Tibial artery (tissue), 4 donors: ENCODE measurements at regions not wholly inside any gene's neighbourhood (a gene's known extent, or its start where the extent isn't known, plus 50 kb on each side); places are given as distances from the start of the nearest gene placed in this dataset.

ENCODE experiments used
- DNase-seq, 2 donors: peaks; one replicate each; pipeline ENCODE4 v3.0.0-alpha.2; 2019
- H3K27ac ChIP-seq, 2 donors: fragments of 200-600 bp; sonication (generic) in 1 of 2; 1 replicate in 1 of 2; 2 replicates in 1 of 2; pipeline ENCODE4 v1.5.1; 2018 to 2019; ENCODE audit warnings: mild to moderate bottlenecking in 1 of 2
- H3K27me3 ChIP-seq, 2 donors: fragments of 200-600 bp; sonication (generic) in 1 of 2; one replicate each; pipeline versions ENCODE4 v1.5.1 to v1.6.0; 2016 to 2019
- H3K36me3 ChIP-seq, 3 donors: fragments of 200-600 bp; sonication (generic) in 2 of 3; one replicate each; pipeline ENCODE4 v1.5.1; 2016 to 2019; ENCODE audit warnings: mild to moderate bottlenecking in 2 of 3
- H3K4me1 ChIP-seq, 4 donors: fragments of 200-600 bp; sonication (generic) in 2 of 4; 1 replicate in 3 of 4; 2 replicates in 1 of 4; pipeline ENCODE4 v1.5.1; 2016 to 2019
- H3K4me3 ChIP-seq, 2 donors: fragments of 200-600 bp; sonication (generic) in 1 of 2; 1 replicate in 1 of 2; 2 replicates in 1 of 2; pipeline ENCODE4 v1.5.1; 2018 to 2019; ENCODE audit warnings: mild to moderate bottlenecking in 2 of 2
- H3K9me3 ChIP-seq, 3 donors: fragments of 200-600 bp; sonication (generic) in 1 of 3; one replicate each; pipeline ENCODE4 v1.5.1; 2016 to 2019
- intact Hi-C: fragments of 100-400 bp; cut with DNase I; formaldehyde crosslinking; loops from one replicate; pipeline ENCODE4 v1.15.0; 2023; ENCODE audit warnings: low total_unique reads
- TF ChIP-seq, protein P1 (sequence below), 2 experiments: fragments of 200-600 bp in 1 of 2; fragments of 450-650 bp in 1 of 2; IDR thresholded peaks; one replicate each; pipeline ENCODE4 v1.5.1; 2017 to 2019; ENCODE audit warnings: antibody characterized with exemption in 2 of 2, mild to moderate bottlenecking in 1 of 2, moderate library complexity in 1 of 2

DNA sequence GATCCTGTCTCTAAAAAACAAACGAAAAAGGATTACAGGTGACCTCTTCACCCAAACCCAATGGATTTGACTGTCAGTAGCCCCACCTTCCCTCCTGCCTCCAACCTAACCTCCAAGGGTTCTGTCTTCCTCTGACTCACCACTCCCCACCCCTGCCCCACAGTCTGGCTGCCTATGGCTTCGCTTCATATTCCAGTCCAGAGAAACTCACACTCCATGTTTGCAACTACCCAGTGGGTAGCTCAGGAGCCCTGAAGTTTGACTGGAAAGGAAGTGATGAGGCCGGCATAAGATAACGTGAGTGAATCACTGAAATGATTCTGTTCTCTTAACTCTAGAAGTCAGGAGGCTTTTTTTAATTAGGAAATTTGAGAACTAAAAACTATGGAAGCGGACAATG, 303.9 kb downstream of the FOXO1 start:
- Histone ChIP-seq H3K27ac (no peak overlapping the region), H3K36me3 (no peaks in the 10 kb centered on the region), H3K9me3 (no peaks in the 10 kb centered on the region), H3K27me3 (no peaks in the 10 kb centered on the region), H3K4me1 (no peaks in the 10 kb centered on the region), H3K4me3 (no peak overlapping the region)
- DNase-seq, result no peak
- TF ChIP-seq, protein P1, sequence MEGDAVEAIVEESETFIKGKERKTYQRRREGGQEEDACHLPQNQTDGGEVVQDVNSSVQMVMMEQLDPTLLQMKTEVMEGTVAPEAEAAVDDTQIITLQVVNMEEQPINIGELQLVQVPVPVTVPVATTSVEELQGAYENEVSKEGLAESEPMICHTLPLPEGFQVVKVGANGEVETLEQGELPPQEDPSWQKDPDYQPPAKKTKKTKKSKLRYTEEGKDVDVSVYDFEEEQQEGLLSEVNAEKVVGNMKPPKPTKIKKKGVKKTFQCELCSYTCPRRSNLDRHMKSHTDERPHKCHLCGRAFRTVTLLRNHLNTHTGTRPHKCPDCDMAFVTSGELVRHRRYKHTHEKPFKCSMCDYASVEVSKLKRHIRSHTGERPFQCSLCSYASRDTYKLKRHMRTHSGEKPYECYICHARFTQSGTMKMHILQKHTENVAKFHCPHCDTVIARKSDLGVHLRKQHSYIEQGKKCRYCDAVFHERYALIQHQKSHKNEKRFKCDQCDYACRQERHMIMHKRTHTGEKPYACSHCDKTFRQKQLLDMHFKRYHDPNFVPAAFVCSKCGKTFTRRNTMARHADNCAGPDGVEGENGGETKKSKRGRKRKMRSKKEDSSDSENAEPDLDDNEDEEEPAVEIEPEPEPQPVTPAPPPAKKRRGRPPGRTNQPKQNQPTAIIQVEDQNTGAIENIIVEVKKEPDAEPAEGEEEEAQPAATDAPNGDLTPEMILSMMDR (IDR thresholded peaks at IDR 0.05), result no peak
- intact Hi-C loops, result no loop called here

DNA sequence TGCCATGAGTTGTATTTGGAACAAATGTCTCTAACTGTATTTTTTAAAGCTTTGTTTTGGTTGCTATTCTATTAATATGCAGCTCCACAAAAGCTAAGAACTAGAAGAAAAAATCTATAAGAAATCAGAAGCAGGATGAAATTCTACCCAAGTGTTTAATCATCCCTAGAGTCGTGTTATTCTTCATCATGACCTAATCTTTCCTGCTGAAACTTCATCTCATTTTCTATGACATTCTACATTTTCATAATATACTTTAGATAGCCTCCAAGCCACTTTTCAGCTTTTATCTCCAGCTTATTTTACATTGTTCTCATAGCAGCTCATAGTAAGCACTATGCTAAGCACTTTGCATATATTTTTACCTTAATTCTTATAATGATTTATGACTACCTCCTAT, 302.8 kb downstream of the FOXO1 start:
- H3K4me1 ChIP-seq, result no peaks in the 10 kb centered on the region
- DNase-seq, result no peak
- no peaks in the 10 kb centered on the region for H3K36me3 ChIP-seq
- no peaks in the 10 kb centered on the region for H3K27me3 ChIP-seq
- no peak overlapping the region for H3K27ac ChIP-seq
- no peak overlapping the region for H3K4me3 ChIP-seq
- intact Hi-C loops, result no loop called here
- H3K9me3 ChIP-seq, result no peaks in the 10 kb centered on the region
- TF ChIP-seq, protein P1 (IDR thresholded peaks at IDR 0.05), result no peak

DNA sequence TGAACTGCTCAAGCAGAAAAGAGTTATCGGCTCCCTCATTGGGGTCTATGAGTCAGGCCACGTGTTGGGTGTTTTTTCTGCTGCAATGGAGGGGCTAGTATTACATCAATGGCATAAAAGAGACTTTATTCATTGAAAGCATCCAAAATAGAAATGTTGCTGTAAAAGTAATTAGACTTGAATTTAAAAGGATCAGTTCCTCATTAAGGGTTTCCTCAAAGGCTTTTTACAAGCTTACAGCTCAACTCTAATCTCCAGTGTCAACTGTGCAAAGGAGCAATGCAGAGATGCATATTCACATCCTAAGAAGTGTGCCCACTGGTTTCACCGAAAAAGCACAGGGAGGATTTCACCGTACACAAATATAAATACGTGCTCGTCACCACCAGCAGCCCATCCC, 300.3 kb downstream of the FOXO1 start:
- Histone ChIP-seq H3K36me3 (no peaks in the 10 kb centered on the region), H3K27ac (no peak overlapping the region), H3K9me3 (no peaks in the 10 kb centered on the region), H3K4me1 (no peaks in the 10 kb centered on the region), H3K27me3 (no peaks in the 10 kb centered on the region), H3K4me3 (no peak overlapping the region)
- intact Hi-C loops, result no loop called here
- no peak for DNase-seq
- TF ChIP-seq, protein P1 (IDR thresholded peaks at IDR 0.05), result no peak

DNA sequence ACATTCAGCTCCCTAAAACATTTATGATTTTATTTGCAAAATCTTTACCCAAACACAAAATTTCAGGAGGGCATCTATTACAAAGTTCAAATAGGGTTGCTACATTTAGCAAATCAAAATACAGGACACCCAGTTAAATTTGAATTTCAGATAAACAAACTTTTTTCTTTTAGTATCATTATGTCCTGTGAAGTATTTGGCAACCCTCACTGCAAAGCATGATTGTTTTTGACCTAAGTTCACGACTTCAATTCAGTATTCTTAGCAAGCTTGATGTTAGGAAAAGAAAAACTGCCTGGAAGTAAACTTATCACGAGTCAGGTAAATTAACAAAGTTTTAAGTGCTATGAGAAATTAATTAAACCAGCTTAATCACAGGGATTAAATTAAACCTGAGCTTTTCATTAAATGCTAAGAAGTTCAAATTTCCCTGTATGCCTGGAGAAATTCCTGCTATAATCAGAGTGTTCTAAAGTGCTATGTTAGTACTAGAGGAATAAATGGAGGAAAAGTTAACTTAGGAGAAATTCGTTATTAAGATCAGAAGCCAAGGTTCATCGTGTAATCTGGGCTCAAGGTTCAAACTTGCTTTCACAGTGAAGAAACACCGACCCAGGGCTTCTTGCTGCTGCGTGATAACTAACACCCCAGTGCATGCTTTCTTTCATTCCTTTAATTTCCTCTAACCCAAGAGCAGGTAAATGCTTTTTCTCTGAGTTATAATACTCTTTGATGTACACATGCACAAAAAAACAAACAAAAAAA, 298.1 kb downstream of the FOXO1 start:
- Histone ChIP-seq H3K9me3 (no peaks in the 10 kb centered on the region), H3K36me3 (no peaks in the 10 kb centered on the region), H3K4me3 (no peak overlapping the region), H3K27me3 (no peaks in the 10 kb centered on the region), H3K4me1 (no peaks in the 10 kb centered on the region), H3K27ac (no peak overlapping the region)
- intact Hi-C loops, result no loop called here
- TF ChIP-seq, protein P1 (IDR thresholded peaks at IDR 0.05), result no peak
- DNase-seq, result no peak

DNA sequence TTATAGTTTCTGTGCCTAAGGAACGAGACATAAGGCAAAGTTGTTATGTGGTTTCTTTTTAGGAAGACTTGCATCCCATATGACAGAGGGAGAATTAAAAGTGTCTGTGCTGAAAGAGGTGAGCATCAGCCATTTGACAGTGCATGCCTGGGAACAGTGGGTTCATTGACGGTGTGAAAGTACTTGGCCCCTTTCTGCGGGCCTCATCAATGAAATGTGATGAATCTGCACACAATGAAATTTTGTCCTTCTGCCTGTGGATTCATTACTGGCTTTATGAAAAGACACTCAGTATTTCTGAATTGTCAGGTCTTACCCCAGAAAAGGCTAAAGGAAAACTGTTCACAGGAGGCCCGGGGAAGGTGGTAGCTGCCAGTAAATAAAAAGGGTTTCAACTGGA, 295.8 kb downstream of the FOXO1 start:
- no peaks in the 10 kb centered on the region for H3K9me3 ChIP-seq
- H3K27ac ChIP-seq, result no peak overlapping the region
- H3K4me1 ChIP-seq, result no peaks in the 10 kb centered on the region
- no peaks in the 10 kb centered on the region for H3K36me3 ChIP-seq
- intact Hi-C loops, result no loop called here
- no peaks in the 10 kb centered on the region for H3K27me3 ChIP-seq
- TF ChIP-seq, protein P1 (IDR thresholded peaks at IDR 0.05), result no peak
- DNase-seq, result no peak
- H3K4me3 ChIP-seq, result no peak overlapping the region
